Progenitor cell of endocrine pancreas (in vitro differentiated cells): ENCODE measurements at regions not wholly inside any gene's neighbourhood (a gene's known extent, or its start where the extent isn't known, plus 50 kb on each side); places are given as distances from the start of the nearest gene placed in this dataset.
"Not testable (repeated sequence)": the region's sequence is repeated elsewhere in the genome, so short reads cannot be mapped to it uniquely, and the experiment has no call there.

Experiments
- DNase-seq: peaks from one replicate; pipeline ENCODE4 v3.0.0; 2021; ENCODE audit warnings: low spot score; ENCODE audit not compliant: unreplicated experiment
- H3K27ac Mint-ChIP-seq: 2 replicates; pipeline ENCODE4 v1.8.0; 2021; ENCODE audit warnings: mild to moderate bottlenecking, moderate library complexity, mixed read lengths
- H3K27me3 Mint-ChIP-seq: 2 replicates; pipeline ENCODE4 v1.8.0; 2021; ENCODE audit warnings: mixed read lengths
- H3K36me3 Mint-ChIP-seq: 2 replicates; pipeline ENCODE4 v1.8.0; 2022; ENCODE audit warnings: mixed read lengths; ENCODE audit not compliant: insufficient read depth
- H3K4me1 Mint-ChIP-seq: 2 replicates; pipeline ENCODE4 v1.8.0; 2021; ENCODE audit warnings: low read depth, mixed read lengths
- H3K4me3 Mint-ChIP-seq: 2 replicates; pipeline ENCODE4 v1.8.0; 2021; ENCODE audit warnings: low read depth, mild to moderate bottlenecking, moderate library complexity, mixed read lengths
- H3K9me3 Mint-ChIP-seq: 2 replicates; pipeline ENCODE4 v1.8.0; 2021; ENCODE audit warnings: low read depth, mixed read lengths

DNA sequence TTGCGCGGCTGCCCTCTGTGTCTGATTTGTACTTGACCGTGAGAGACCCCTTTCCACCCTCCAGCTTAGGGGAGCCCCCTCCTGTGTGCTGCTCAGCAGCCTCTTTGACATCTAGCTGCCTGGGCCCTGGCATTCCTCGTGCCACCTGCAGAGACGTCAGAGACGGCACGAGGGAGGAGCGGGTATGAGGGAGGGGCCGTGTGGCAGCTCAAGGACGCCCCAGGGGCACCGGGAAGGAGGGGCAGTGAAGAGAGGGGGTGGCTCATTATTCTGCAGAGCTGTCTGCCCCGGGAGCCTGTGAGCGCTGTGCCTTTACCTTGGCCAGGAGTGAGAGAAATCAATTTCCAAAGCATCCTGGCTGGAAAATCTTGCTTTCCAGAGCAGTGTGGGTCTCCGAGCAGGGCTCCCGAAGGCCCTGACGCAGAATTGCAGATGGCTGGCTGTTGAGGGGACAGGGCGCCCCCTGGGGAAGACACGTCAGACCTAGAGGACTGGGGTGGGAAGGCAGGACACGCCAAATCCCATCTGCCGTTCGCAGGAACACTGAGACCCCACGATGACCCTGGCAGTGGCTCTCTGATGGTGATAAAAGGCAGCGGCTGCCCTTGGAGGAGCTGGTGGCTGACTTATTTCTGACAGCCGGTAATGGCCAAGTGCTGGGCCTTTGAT is 3950.5 kb upstream of the TPTE start:
- H3K4me1 Mint-ChIP-seq, DNase-seq, H3K36me3 Mint-ChIP-seq, H3K4me3 Mint-ChIP-seq, H3K27me3 Mint-ChIP-seq, H3K27ac Mint-ChIP-seq, H3K9me3 Mint-ChIP-seq: not testable (repeated sequence)

DNA sequence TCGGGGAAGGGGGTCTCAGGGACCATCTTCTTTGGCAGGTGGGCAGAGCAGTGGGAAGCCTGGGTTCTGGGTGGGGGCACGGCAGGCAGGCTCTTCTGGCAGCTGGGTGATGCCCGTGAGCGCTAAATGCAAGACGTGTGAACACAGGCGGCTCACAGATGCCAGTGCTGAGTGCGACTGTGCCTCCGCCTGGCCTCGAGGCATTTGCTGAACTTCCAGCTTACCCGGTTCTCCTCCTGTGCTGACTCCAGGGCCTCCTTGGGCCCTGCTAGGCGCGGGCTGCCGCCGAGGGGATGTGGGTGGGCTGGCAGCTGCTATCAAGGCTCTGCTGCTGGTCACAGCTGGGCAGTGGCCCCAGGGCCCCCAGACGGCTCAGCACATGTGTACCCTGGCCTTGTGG is 3947.8 kb upstream of the TPTE start:
- H3K4me1 Mint-ChIP-seq, DNase-seq, H3K27ac Mint-ChIP-seq, H3K27me3 Mint-ChIP-seq, H3K4me3 Mint-ChIP-seq, H3K9me3 Mint-ChIP-seq, H3K36me3 Mint-ChIP-seq: not testable (repeated sequence)

DNA sequence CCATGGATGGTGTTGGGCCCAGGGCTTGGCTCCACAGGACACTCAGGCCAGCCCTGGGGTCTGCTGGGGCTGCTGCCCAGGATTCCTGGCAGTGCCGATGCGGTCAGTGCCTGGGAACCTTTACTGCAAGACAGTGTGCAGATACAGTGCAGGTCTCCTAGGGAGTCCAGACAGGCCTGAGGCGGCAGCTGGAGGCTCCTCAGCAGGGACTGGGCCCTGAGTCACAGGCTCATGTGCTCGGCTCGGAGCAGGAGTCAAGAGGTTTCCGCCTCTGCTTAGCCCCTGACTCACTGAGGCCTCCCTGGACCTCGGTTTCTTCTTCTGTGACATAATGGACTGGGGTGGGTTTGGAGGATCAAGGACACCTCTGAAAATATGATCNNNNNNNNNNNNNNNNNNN is 3941.6 kb upstream of the TPTE start:
- not testable (repeated sequence) for H3K4me1 Mint-ChIP-seq, H3K27ac Mint-ChIP-seq, H3K4me3 Mint-ChIP-seq, H3K27me3 Mint-ChIP-seq, DNase-seq, H3K9me3 Mint-ChIP-seq, H3K36me3 Mint-ChIP-seq
